HCT116 (cell line): ENCODE measurements at regions not wholly inside any gene's neighbourhood (a gene's known extent, or its start where the extent isn't known, plus 50 kb on each side); places are given as distances from the start of the nearest gene placed in this dataset.

Experiments
- ATAC-seq: fragments of 200-7000 bp; cut with Tn5 transposase; 2 replicates; pipeline ENCODE4 v1.9.1; 2020; ENCODE audit warnings: mild to moderate bottlenecking, moderate library complexity
- BruUV-seq: library from RNA; stranded (reverse); fragments of 400-500 nt; replicated peaks from 2 replicates; lab custom pipeline; 2021; lab: Mats Ljungman, UMichigan
- CTCF ChIA-PET: fragments of 300-600 bp; sonication (Branson Sonifier 250); formaldehyde crosslinking; loops from one replicate; lab custom pipeline; 2021; ENCODE audit warnings: antibody characterized with exemption; lab: Charles Lee
- POLR2A ChIA-PET: fragments of 300-600, 350-600 bp; sonication (Branson Sonifier 250); formaldehyde crosslinking; loops from one replicate; lab custom pipeline; 2021; ENCODE audit warnings: antibody characterized with exemption; lab: Charles Lee
- RAD21 ChIA-PET, 2 experiments: fragments of 300-600 bp; sonication (Branson Sonifier 250); formaldehyde crosslinking; loops; one replicate each; lab custom pipeline; 2023; ENCODE audit warnings: low total read pairs in 2 of 2; ENCODE audit not compliant: uncharacterized antibody in 2 of 2, unreplicated experiment in 2 of 2, low non-redundant PET in 1 of 2; lab: Charles Lee
- DNase-seq: peaks from one replicate; pipeline ENCODE4 v3.0.0-alpha.2; 2010; ENCODE audit warnings: low read depth, low spot score
- H2AFZ ChIP-seq: fragments of 200-600 bp; shearing (Covaris generic), sonication (generic); 2 replicates; pipeline ENCODE4 v1.6.1; 2017; ENCODE audit warnings: low read depth, mixed run types, mixed read lengths, antibody characterized with exemption, low read length; ENCODE audit not compliant: poor library complexity, severe bottlenecking
- H3K27ac ChIP-seq: 2 replicates; pipeline ENCODE4 v1.5.1; 2012; ENCODE audit warnings: low read depth, low read length
- H3K27me3 ChIP-seq: fragments of 200-600 bp; sonication (generic); 2 replicates; pipeline ENCODE4 v1.6.1; 2016; ENCODE audit warnings: mixed run types, low read length, mixed read lengths; ENCODE audit not compliant: insufficient read depth
- H3K36me3 ChIP-seq, 2 experiments: fragments of 200-500 bp in 1 of 2; fragments of 200-600 bp in 1 of 2; sonication (Bioruptor generic) in 1 of 2; sonication (generic) in 1 of 2; 2 replicates each; pipeline versions ENCODE4 v1.5.1 to v1.6.1; 2014 to 2016; ENCODE audit warnings: low read length in 2 of 2, inconsistent platforms in 1 of 2, mixed read lengths in 1 of 2, mixed run types in 1 of 2; ENCODE audit not compliant: insufficient read depth in 2 of 2, control insufficient read depth in 1 of 2
- H3K4me1 ChIP-seq, 2 experiments: fragments of 200-600 bp in 1 of 2; sonication (generic) in 1 of 2; 2 replicates each; pipeline versions ENCODE4 v1.5.1 to v1.6.1; 2012 to 2017; ENCODE audit warnings: low read length in 2 of 2, inconsistent platforms in 1 of 2, mild to moderate bottlenecking in 1 of 2, mixed read lengths in 1 of 2, mixed run types in 1 of 2, moderate library complexity in 1 of 2; ENCODE audit not compliant: insufficient read depth in 2 of 2, control insufficient read depth in 1 of 2
- H3K4me2 ChIP-seq: fragments of 200-600 bp; sonication (generic); 2 replicates; pipeline ENCODE4 v1.6.1; 2017; ENCODE audit warnings: mixed run types, low read length, mixed read lengths
- H3K4me3 ChIP-seq, 2 experiments: fragments of 200-600 bp in 1 of 2; sonication (generic) in 1 of 2; replicated peaks in 1 of 2; 2 replicates each; pipeline ENCODE4 v1.5.1; 2011 to 2016; ENCODE audit warnings: low read length in 2 of 2, control low read depth in 1 of 2, low read depth in 1 of 2, mild to moderate bottlenecking in 1 of 2, mixed read lengths in 1 of 2, mixed run types in 1 of 2
- H3K79me2 ChIP-seq: fragments of 200-600 bp; sonication (generic); 2 replicates; pipeline ENCODE4 v1.6.1; 2017; ENCODE audit warnings: mild to moderate bottlenecking, mixed run types, low read length, moderate library complexity, mixed read lengths; ENCODE audit not compliant: insufficient read depth
- H3K9ac ChIP-seq: fragments of 200-600 bp; sonication (generic); 2 replicates; pipeline ENCODE4 v1.6.1; 2016; ENCODE audit warnings: low read length, mixed read lengths
- H3K9me2 ChIP-seq: fragments of 200-600 bp; sonication (generic), shearing (Covaris generic); 2 replicates; pipeline ENCODE4 v1.6.1; 2017; ENCODE audit warnings: mixed run types, mild to moderate bottlenecking, moderate library complexity; ENCODE audit not compliant: insufficient read depth
- H3K9me3 ChIP-seq, 2 experiments: fragments of 200-500 bp in 1 of 2; fragments of 200-600 bp in 1 of 2; sonication (Bioruptor generic) in 1 of 2; sonication (generic) in 1 of 2; 2 replicates each; pipeline ENCODE4 v1.6.1; 2014 to 2017; ENCODE audit warnings: low read length in 2 of 2, mixed read lengths in 2 of 2, inconsistent platforms in 1 of 2, low read depth in 1 of 2, mild to moderate bottlenecking in 1 of 2, mixed run types in 1 of 2, moderate library complexity in 1 of 2; ENCODE audit not compliant: control insufficient read depth in 1 of 2, insufficient read depth in 1 of 2
- H4K20me1 ChIP-seq: fragments of 200-600 bp; sonication (generic), shearing (Covaris generic); 2 replicates; pipeline ENCODE4 v1.6.1; 2017; ENCODE audit warnings: mixed run types, mild to moderate bottlenecking, moderate library complexity; ENCODE audit not compliant: insufficient read depth
- EGR1 ChIP-seq: IDR thresholded peaks from 2 replicates; pipeline ENCODE4 v1.6.1; 2012; ENCODE audit warnings: low read depth
- ELF1 ChIP-seq: IDR thresholded peaks from 2 replicates; pipeline ENCODE4 v1.6.1; 2012; ENCODE audit warnings: low read depth, borderline replicate concordance
- FOSL1 ChIP-seq: IDR thresholded peaks from 2 replicates; pipeline ENCODE4 v1.6.1; 2012; ENCODE audit warnings: low read depth
- RAD21 ChIP-seq: IDR thresholded peaks from 2 replicates; pipeline ENCODE4 v1.6.1; 2012; ENCODE audit warnings: low read depth, mild to moderate bottlenecking
- SP1 ChIP-seq: IDR thresholded peaks from 2 replicates; pipeline ENCODE4 v1.6.1; 2012; ENCODE audit warnings: low read depth
- SRF ChIP-seq: IDR thresholded peaks from 2 replicates; pipeline ENCODE4 v1.6.1; 2012; ENCODE audit warnings: low read depth
- TCF7L2 ChIP-seq: IDR thresholded peaks from 2 replicates; pipeline ENCODE4 v1.7.0; 2011; ENCODE audit warnings: borderline replicate concordance, inconsistent platforms; ENCODE audit not compliant: insufficient read depth, insufficient read length; ENCODE audit errors: extremely low read depth
- ZBTB33 ChIP-seq: IDR thresholded peaks from 2 replicates; pipeline ENCODE4 v1.6.1; 2011; ENCODE audit warnings: mild to moderate bottlenecking, low read length, moderate library complexity; ENCODE audit not compliant: insufficient replicate concordance; ENCODE audit errors: extremely low read depth
- ZNF274 ChIP-seq: fragments of 200-500 bp; sonication (Bioruptor generic); IDR thresholded peaks from 2 replicates; pipeline ENCODE4 v1.6.1; 2014; ENCODE audit warnings: mild to moderate bottlenecking, low read depth, low read length, inconsistent platforms
- intact Hi-C: fragments of 100-400 bp; cut with micrococcal nuclease; formaldehyde crosslinking; loops from 2 replicates; pipeline ENCODE4 v1.10.0; 2022
- TF ChIP-seq, protein P1 (sequence below): IDR thresholded peaks from 2 replicates; pipeline ENCODE4 v1.6.1; 2012; ENCODE audit warnings: low read depth

- no TSS peak for BruUV-seq
- Histone ChIP-seq H3K9me2 (no peaks in the 10 kb centered on the region), H3K4me1 (no peaks in the 10 kb centered on the region), H3K79me2 (no peaks in the 10 kb centered on the region), H3K27ac (no peak overlapping the region), H3K4me2 (no peak overlapping the region), H4K20me1 (no peaks in the 10 kb centered on the region), H2AFZ (no peak overlapping the region), H3K4me3 (no peak overlapping the region), H3K9ac (no peak overlapping the region), H3K27me3 (no peaks in the 10 kb centered on the region), H3K9me3 (no peaks in the 10 kb centered on the region), H3K36me3 (no peaks in the 10 kb centered on the region)
- intact Hi-C loops, result no loop called here
- no peak for TF ChIP-seq ZNF274
- no peak for TF ChIP-seq TCF7L2
- no peak for TF ChIP-seq FOSL1
- TF ChIP-seq SP1, result no peak
- TF ChIP-seq, protein P1, sequence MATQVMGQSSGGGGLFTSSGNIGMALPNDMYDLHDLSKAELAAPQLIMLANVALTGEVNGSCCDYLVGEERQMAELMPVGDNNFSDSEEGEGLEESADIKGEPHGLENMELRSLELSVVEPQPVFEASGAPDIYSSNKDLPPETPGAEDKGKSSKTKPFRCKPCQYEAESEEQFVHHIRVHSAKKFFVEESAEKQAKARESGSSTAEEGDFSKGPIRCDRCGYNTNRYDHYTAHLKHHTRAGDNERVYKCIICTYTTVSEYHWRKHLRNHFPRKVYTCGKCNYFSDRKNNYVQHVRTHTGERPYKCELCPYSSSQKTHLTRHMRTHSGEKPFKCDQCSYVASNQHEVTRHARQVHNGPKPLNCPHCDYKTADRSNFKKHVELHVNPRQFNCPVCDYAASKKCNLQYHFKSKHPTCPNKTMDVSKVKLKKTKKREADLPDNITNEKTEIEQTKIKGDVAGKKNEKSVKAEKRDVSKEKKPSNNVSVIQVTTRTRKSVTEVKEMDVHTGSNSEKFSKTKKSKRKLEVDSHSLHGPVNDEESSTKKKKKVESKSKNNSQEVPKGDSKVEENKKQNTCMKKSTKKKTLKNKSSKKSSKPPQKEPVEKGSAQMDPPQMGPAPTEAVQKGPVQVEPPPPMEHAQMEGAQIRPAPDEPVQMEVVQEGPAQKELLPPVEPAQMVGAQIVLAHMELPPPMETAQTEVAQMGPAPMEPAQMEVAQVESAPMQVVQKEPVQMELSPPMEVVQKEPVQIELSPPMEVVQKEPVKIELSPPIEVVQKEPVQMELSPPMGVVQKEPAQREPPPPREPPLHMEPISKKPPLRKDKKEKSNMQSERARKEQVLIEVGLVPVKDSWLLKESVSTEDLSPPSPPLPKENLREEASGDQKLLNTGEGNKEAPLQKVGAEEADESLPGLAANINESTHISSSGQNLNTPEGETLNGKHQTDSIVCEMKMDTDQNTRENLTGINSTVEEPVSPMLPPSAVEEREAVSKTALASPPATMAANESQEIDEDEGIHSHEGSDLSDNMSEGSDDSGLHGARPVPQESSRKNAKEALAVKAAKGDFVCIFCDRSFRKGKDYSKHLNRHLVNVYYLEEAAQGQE, result no peak
- no peak for TF ChIP-seq ZBTB33
- TF ChIP-seq EGR1, result no peak
- TF ChIP-seq ELF1, result no peak
- TF ChIP-seq SRF, result no peak
- no peak for TF ChIP-seq RAD21
- CTCF ChIA-PET, result no interaction called here
- ATAC-seq (no peak), DNase-seq (no peak)
- RAD21 ChIA-PET, result interaction anchor here in 1 of 2 experiments (0.6 kb wide), 1 partner anchor 526 kb away, joined by 3 read pairs; no protein-coding TSS in a partner anchor
- POLR2A ChIA-PET, result no interaction called here
Measured at GRCh38 chr4:187370918-187371317, 624.7 kb upstream of the ZFP42 start.
